Stimulated activated CD8-positive, alpha-beta memory T cell treated with anti-CD3 and anti-CD28 coated beads, Interleukin-15, amount 100 ng/mL, for 24 hours (primary cell): ENCODE measurements at regions not wholly inside any gene's neighbourhood (a gene's known extent, or its start where the extent isn't known, plus 50 kb on each side); places are given as distances from the start of the nearest gene placed in this dataset.
"Not testable (repeated sequence)": the region's sequence is repeated elsewhere in the genome, so short reads cannot be mapped to it uniquely, and the experiment has no call there.

Experiments
- DNase-seq: peaks from one replicate; pipeline ENCODE4 v3.0.0-alpha.2; 2020; ENCODE audit warnings: low read depth

GRCh38 chr18:39506581-39507330, 1941.2 kb upstream of the CELF4 start:
- no peak for DNase-seq

GRCh38 chr18:39500306-39500705, 1934.7 kb upstream of the CELF4 start:
- DNase-seq = no peak

GRCh38 chr18:39497821-39498220, 1932.2 kb upstream of the CELF4 start:
- DNase-seq = no peak

- no peak for DNase-seq
Observed at GRCh38 chr18:39496986-39497385, 1931.4 kb upstream of the CELF4 start.

- no peak for DNase-seq
Observed at GRCh38 chr18:39494211-39494896, 1928.8 kb upstream of the CELF4 start.

- no peak for DNase-seq
Observed at GRCh38 chr18:39491408-39491807, 1925.8 kb upstream of the CELF4 start.

GRCh38 chr18:39489431-39489830, 1923.8 kb upstream of the CELF4 start:
- no peak for DNase-seq

GRCh38 chr18:39487932-39488331, 1922.3 kb upstream of the CELF4 start:
- DNase-seq = no peak

GRCh38 chr18:39486268-39486667, 1920.7 kb upstream of the CELF4 start:
- no peak for DNase-seq

- DNase-seq = no peak
Observed at GRCh38 chr18:39485696-39486095, 1920.1 kb upstream of the CELF4 start.

GRCh38 chr18:39481281-39481680, 1915.7 kb upstream of the CELF4 start:
- no peak for DNase-seq

GRCh38 chr18:39480494-39481195, 1915.0 kb upstream of the CELF4 start:
- no peak for DNase-seq

- no peak for DNase-seq
Observed at GRCh38 chr18:39464006-39464405, 1898.4 kb upstream of the CELF4 start.

GRCh38 chr18:39462436-39462835, 1896.8 kb upstream of the CELF4 start:
- no peak for DNase-seq

GRCh38 chr18:39460136-39460535, 1894.5 kb upstream of the CELF4 start:
- DNase-seq = no peak

GRCh38 chr18:39455285-39455684, 1889.7 kb upstream of the CELF4 start:
- DNase-seq = no peak

- no peak for DNase-seq
Observed at GRCh38 chr18:39454866-39455265, 1889.3 kb upstream of the CELF4 start.

- DNase-seq = no peak
Observed at GRCh38 chr18:39453882-39454281, 1888.3 kb upstream of the CELF4 start.

GRCh38 chr18:39453356-39453755, 1887.8 kb upstream of the CELF4 start:
- DNase-seq = no peak

- DNase-seq = no peak
Observed at GRCh38 chr18:39450958-39451357, 1885.4 kb upstream of the CELF4 start.

- no peak for DNase-seq
Observed at GRCh38 chr18:39449566-39449965, 1884.0 kb upstream of the CELF4 start.

GRCh38 chr18:39448942-39449341, 1883.3 kb upstream of the CELF4 start:
- DNase-seq = no peak

- DNase-seq = not testable (repeated sequence)
Observed at GRCh38 chr18:39444957-39445356, 1879.4 kb upstream of the CELF4 start.
